ENCODE measurements at regions not wholly inside any gene's neighbourhood (a gene's known extent, or its start where the extent isn't known, plus 50 kb on each side); places are given as distances from the start of the nearest gene placed in this dataset.
A peak's percentile ranks its signal among the peaks of the same experiment; 100 is the strongest.

- H3K9me3 ChIP-seq: no peaks in the 10 kb centered on the region
- H3K9ac ChIP-seq: no peak overlapping the region
- CTCF ChIA-PET: no interaction called here
- no peak overlapping the region for H3K4me2 ChIP-seq
- no peak overlapping the region for H3K27ac ChIP-seq (ENCODE audit: low read depth in 2 of 2, low read length in 1 of 2)
- no peaks in the 10 kb centered on the region for H3K79me2 ChIP-seq (ENCODE audit: insufficient read depth)
- POLR2A ChIA-PET: no interaction called here
- no peaks in the 10 kb centered on the region for H3K27me3 ChIP-seq (ENCODE audit: insufficient read depth)
- H4K20me1 ChIP-seq (ENCODE audit: insufficient read depth): no peaks in the 10 kb centered on the region
- no peak overlapping the region for H3K4me3 ChIP-seq (ENCODE audit: low read depth in 2 of 2, low read length in 1 of 2)
- H3F3A ChIP-seq (replicated peaks; ENCODE audit: insufficient read depth): peaks cover 14% of the 10 kb centered on the region
- H2AFZ ChIP-seq (ENCODE audit: low read depth): no peak overlapping the region
- peaks cover 5 to 6% of the 10 kb centered on the region in 2 experiments; a peak in 3 of 4 replicates for H3K4me1 ChIP-seq (ENCODE audit: control insufficient read depth in 1 of 2, insufficient read depth in 2 of 2, low read depth in 1 of 2, low read length in 1 of 2)
- peak; percentile 61; the same call in 1 of the 2 replicates for TF ChIP-seq RCOR1 (IDR thresholded peaks at IDR 0.05; ENCODE audit: low read length)
- TF ChIP-seq EP300 (IDR thresholded peaks at IDR 0.05; ENCODE audit: borderline replicate concordance in 1 of 2, low read depth in 1 of 2, low read length in 1 of 2): peak; percentile 13 to 35; a peak in 2 of 4 replicates
- TF ChIP-seq ELF1 (IDR thresholded peaks at IDR 0.05): no peak
- TF ChIP-seq GATA2 (CRISPR knock-in tag; IDR thresholded peaks at IDR 0.05): peak; percentile 69; the same call in 1 of the 2 replicates
- no peak for TF ChIP-seq FOXJ3 (CRISPR knock-in tag; IDR thresholded peaks at IDR 0.05)
- peak; percentile 33 for TF ChIP-seq TCF12 (IDR thresholded peaks at IDR 0.05)
- no peak for TF ChIP-seq RAD21 (IDR thresholded peaks at IDR 0.05; ENCODE audit: low read length)
- no peaks in the 10 kb centered on the region for H3K9me2 ChIP-seq
- no peaks in the 10 kb centered on the region for H3K36me3 ChIP-seq (replicated peaks in 1 of 2; ENCODE audit: control insufficient read depth in 1 of 2, insufficient read depth in 2 of 2, low read length in 1 of 2)
- no peak for DNase-seq
These were observed 514.1 kb downstream of the TENT5A start for GRCh38 chr6:81238390-81238789.

DNA sequence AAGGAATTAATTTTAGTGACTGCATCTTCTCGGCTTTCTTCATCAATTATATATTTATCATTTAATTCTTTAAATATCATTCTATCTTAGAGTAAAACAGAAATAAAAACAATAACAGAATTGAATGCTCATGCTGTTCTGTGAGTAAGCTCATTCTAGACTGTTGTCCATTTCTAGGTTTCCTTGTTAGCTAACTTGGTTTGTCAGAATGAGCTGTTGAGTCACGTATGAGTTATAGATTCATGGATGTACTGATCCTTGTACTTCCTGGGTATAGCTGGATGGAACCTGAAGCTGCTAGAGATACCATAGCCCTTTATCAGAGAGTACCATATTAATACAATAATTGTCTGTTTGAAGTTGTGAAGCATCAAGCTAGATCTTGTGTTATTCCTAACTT lies 515.3 kb downstream of the TENT5A start:
- H3K9me3 ChIP-seq: no peaks in the 10 kb centered on the region
- no peaks in the 10 kb centered on the region for H3K9me2 ChIP-seq
- H3K4me2 ChIP-seq: no peak overlapping the region
- H3K4me1 ChIP-seq (ENCODE audit: control insufficient read depth in 1 of 2, insufficient read depth in 2 of 2, low read depth in 1 of 2, low read length in 1 of 2): peaks cover 0 to 5% of the 10 kb centered on the region in 2 experiments; a peak in 3 of 4 replicates
- POLR2A ChIA-PET: no interaction called here
- H3K9ac ChIP-seq: no peak overlapping the region
- no peak overlapping the region for H2AFZ ChIP-seq (ENCODE audit: low read depth)
- TF ChIP-seq FOXM1 (IDR thresholded peaks at IDR 0.05; ENCODE audit: low read depth): no peak
- WGBS (ENCODE audit: low lambda C conversion rate): 88% methylated on average over 2 of the region's 2 CpGs
- H3K36me3 ChIP-seq (replicated peaks in 1 of 2; ENCODE audit: control insufficient read depth in 1 of 2, insufficient read depth in 2 of 2, low read length in 1 of 2): no peaks in the 10 kb centered on the region
- H3K4me3 ChIP-seq (ENCODE audit: low read depth in 2 of 2, low read length in 1 of 2): no peak overlapping the region
- CTCF ChIA-PET: no interaction called here
- DNase-seq: no peak
- no peak overlapping the region for H3K27ac ChIP-seq (ENCODE audit: low read depth in 2 of 2, low read length in 1 of 2)
- H4K20me1 ChIP-seq (ENCODE audit: insufficient read depth): no peaks in the 10 kb centered on the region
- H3K27me3 ChIP-seq (ENCODE audit: insufficient read depth): no peaks in the 10 kb centered on the region
- H3F3A ChIP-seq (replicated peaks; ENCODE audit: insufficient read depth): peaks cover 7% of the 10 kb centered on the region
- H3K79me2 ChIP-seq (ENCODE audit: insufficient read depth): no peaks in the 10 kb centered on the region

GRCh38 chr6:81235512-81235911 lies 517.0 kb downstream of the TENT5A start:
- ChIA-PET CTCF (no interaction called here), POLR2A (no interaction called here)
- H3K27ac ChIP-seq (ENCODE audit: low read depth in 2 of 2, low read length in 1 of 2): no peak overlapping the region
- WGBS (ENCODE audit: low lambda C conversion rate): 89% methylated on average over 2 of the region's 2 CpGs
- no peak overlapping the region for H3K4me2 ChIP-seq
- no peaks in the 10 kb centered on the region for H3K9me3 ChIP-seq
- peaks cover 0 to 5% of the 10 kb centered on the region in 2 experiments; a peak in 2 of 4 replicates for H3K4me1 ChIP-seq (ENCODE audit: control insufficient read depth in 1 of 2, insufficient read depth in 2 of 2, low read depth in 1 of 2, low read length in 1 of 2)
- H3K27me3 ChIP-seq (ENCODE audit: insufficient read depth): no peaks in the 10 kb centered on the region
- H2AFZ ChIP-seq (ENCODE audit: low read depth): no peak overlapping the region
- no peak overlapping the region for H3K9ac ChIP-seq
- no peaks in the 10 kb centered on the region for H3K9me2 ChIP-seq
- H3K36me3 ChIP-seq (replicated peaks in 1 of 2; ENCODE audit: control insufficient read depth in 1 of 2, insufficient read depth in 2 of 2, low read length in 1 of 2): no peaks in the 10 kb centered on the region
- no peak for DNase-seq
- no peaks in the 10 kb centered on the region for H3F3A ChIP-seq (replicated peaks; ENCODE audit: insufficient read depth)
- no peak for TF ChIP-seq JUND (IDR thresholded peaks at IDR 0.05)
- no peak for TF ChIP-seq RCOR1 (IDR thresholded peaks at IDR 0.05; ENCODE audit: low read length)
- no peak for TF ChIP-seq NFIC (IDR thresholded peaks at IDR 0.05; ENCODE audit: borderline replicate concordance)
- TF ChIP-seq GATA2 (CRISPR knock-in tag; IDR thresholded peaks at IDR 0.05): no peak
- H3K4me3 ChIP-seq (ENCODE audit: low read depth in 2 of 2, low read length in 1 of 2): no peak overlapping the region
- H4K20me1 ChIP-seq (ENCODE audit: insufficient read depth): no peaks in the 10 kb centered on the region
- H3K79me2 ChIP-seq (ENCODE audit: insufficient read depth): no peaks in the 10 kb centered on the region
